PC-9 (cell line): ENCODE measurements at regions not wholly inside any gene's neighbourhood (a gene's known extent, or its start where the extent isn't known, plus 50 kb on each side); places are given as distances from the start of the nearest gene placed in this dataset.

ENCODE experiments used
- BruUV-seq: library from RNA; stranded (reverse); fragments of 400-500 nt; replicated peaks from 2 replicates; lab custom pipeline; 2021; lab: Mats Ljungman, UMichigan
- CTCF ChIA-PET: fragments of 300-600 bp; sonication (Branson Sonifier 250); formaldehyde crosslinking; loops from one replicate; lab custom pipeline; 2022; ENCODE audit warnings: antibody characterized with exemption; lab: Charles Lee
- POLR2A ChIA-PET: fragments of 300-600 bp; sonication (Branson Sonifier 250); formaldehyde crosslinking; loops from one replicate; lab custom pipeline; 2022; ENCODE audit warnings: antibody characterized with exemption; ENCODE audit not compliant: unreplicated experiment; lab: Charles Lee
- DNase-seq, 2 experiments: peaks; one replicate each; pipeline versions ENCODE4 v3.0.0 to v3.0.0-alpha.2; 2015 to 2022; ENCODE audit warnings: mixed read lengths in 1 of 2
- H2AFZ ChIP-seq: fragments of 200-600 bp; sonication (generic); 2 replicates; pipeline ENCODE4 v1.8.1; 2017; ENCODE audit warnings: antibody characterized with exemption
- H3F3A ChIP-seq: fragments of 200-600 bp; sonication (generic); 2 replicates; pipeline ENCODE4 v1.8.1; 2017; ENCODE audit warnings: antibody characterized with exemption, mild to moderate bottlenecking, low read depth; ENCODE audit not compliant: insufficient read depth
- H3K27ac ChIP-seq: fragments of 200-600 bp; sonication (generic); 2 replicates; pipeline ENCODE4 v1.6.1; 2016; ENCODE audit warnings: mixed run types
- H3K27me3 ChIP-seq: fragments of 200-600 bp; sonication (generic); 2 replicates; pipeline ENCODE4 v1.6.1; 2016; ENCODE audit warnings: low read depth, mixed run types; ENCODE audit not compliant: insufficient read depth
- H3K36me3 ChIP-seq: fragments of 200-600 bp; sonication (generic); 2 replicates; pipeline ENCODE4 v1.6.1; 2016; ENCODE audit warnings: low read depth, mixed run types
- H3K4me1 ChIP-seq: fragments of 200-600 bp; sonication (generic); replicated peaks from 2 replicates; pipeline ENCODE4 v1.6.1; 2016; ENCODE audit warnings: mixed run types; ENCODE audit not compliant: insufficient read depth
- H3K4me2 ChIP-seq: fragments of 200-600 bp; sonication (generic); 2 replicates; pipeline ENCODE4 v1.6.1; 2017; ENCODE audit warnings: mixed run types
- H3K4me3 ChIP-seq: fragments of 200-600 bp; sonication (generic); 2 replicates; pipeline ENCODE4 v1.6.1; 2016; ENCODE audit warnings: mixed run types
- H3K79me2 ChIP-seq: fragments of 200-600 bp; sonication (generic); 2 replicates; pipeline ENCODE4 v1.6.1; 2017; ENCODE audit warnings: low read depth, mixed run types
- H3K9me2 ChIP-seq: fragments of 200-600 bp; sonication (generic); 2 replicates; pipeline ENCODE4 v1.8.1; 2017; ENCODE audit warnings: mild to moderate bottlenecking; ENCODE audit not compliant: insufficient read depth
- H3K9me3 ChIP-seq: fragments of 200-600 bp; sonication (generic); 2 replicates; pipeline ENCODE4 v1.8.1; 2016; ENCODE audit warnings: low read depth; ENCODE audit not compliant: insufficient read depth
- H4K20me1 ChIP-seq: fragments of 200-600 bp; sonication (generic); 2 replicates; pipeline ENCODE4 v1.8.1; 2017; ENCODE audit not compliant: insufficient read depth
- CTCF ChIP-seq: fragments of 200-600 bp; sonication (generic); conservative IDR thresholded peaks from 2 replicates; pipeline ENCODE4 v1.6.1; 2017; ENCODE audit warnings: mixed run types, antibody characterized with exemption, mild to moderate bottlenecking, moderate library complexity
- EZH2 ChIP-seq: fragments of 200-600 bp; sonication (generic); IDR thresholded peaks from 2 replicates; pipeline ENCODE4 v1.8.0; 2017; ENCODE audit warnings: antibody characterized with exemption, low read depth
- intact Hi-C: fragments of 100-400 bp; cut with micrococcal nuclease; formaldehyde crosslinking; loops from one replicate; pipeline ENCODE4 v1.10.0; 2022; ENCODE audit not compliant: unreplicated experiment

- H2AFZ ChIP-seq: no peak overlapping the region
- no peaks in the 10 kb centered on the region for H3K9me2 ChIP-seq
- H3K79me2 ChIP-seq: no peaks in the 10 kb centered on the region
- no peaks in the 10 kb centered on the region for H3K36me3 ChIP-seq
- H3K27me3 ChIP-seq: peaks cover 89% of the 10 kb centered on the region
- DNase-seq: no peak
- no peak overlapping the region for H3K4me3 ChIP-seq
- CTCF ChIA-PET: no interaction called here
- intact Hi-C loops: no loop called here
- H4K20me1 ChIP-seq: no peaks in the 10 kb centered on the region
- TF ChIP-seq EZH2 (no peak), CTCF (no peak)
- H3K27ac ChIP-seq: no peak overlapping the region
- POLR2A ChIA-PET: no interaction called here
- no peaks in the 10 kb centered on the region for H3K9me3 ChIP-seq
- H3F3A ChIP-seq: no peaks in the 10 kb centered on the region
- H3K4me1 ChIP-seq: no peaks in the 10 kb centered on the region
- H3K4me2 ChIP-seq: no peak overlapping the region
- no TSS peak for BruUV-seq
Observed at GRCh38 chr22:48641906-48642475, 1185.7 kb downstream of the BRD1 start.

GRCh38 chr22:48640890-48641841 is 1186.5 kb downstream of the BRD1 start:
- H3K27me3 ChIP-seq: peaks cover 89% of the 10 kb centered on the region
- no peaks in the 10 kb centered on the region for H3F3A ChIP-seq
- TF ChIP-seq EZH2: no peak
- TF ChIP-seq CTCF: no peak
- no peak for DNase-seq
- no peaks in the 10 kb centered on the region for H3K79me2 ChIP-seq
- no peak overlapping the region for H3K4me3 ChIP-seq
- H3K9me2 ChIP-seq: no peaks in the 10 kb centered on the region
- H3K27ac ChIP-seq: no peak overlapping the region
- no peaks in the 10 kb centered on the region for H4K20me1 ChIP-seq
- no peaks in the 10 kb centered on the region for H3K9me3 ChIP-seq
- H3K4me1 ChIP-seq: no peaks in the 10 kb centered on the region
- ChIA-PET POLR2A (no interaction called here), CTCF (no interaction called here)
- no peak overlapping the region for H3K4me2 ChIP-seq
- no peak overlapping the region for H2AFZ ChIP-seq
- no TSS peak for BruUV-seq
- H3K36me3 ChIP-seq: no peaks in the 10 kb centered on the region
- intact Hi-C loops: no loop called here

- no peaks in the 10 kb centered on the region for H3K9me3 ChIP-seq
- no peak overlapping the region for H2AFZ ChIP-seq
- POLR2A ChIA-PET: no interaction called here
- no peaks in the 10 kb centered on the region for H3K36me3 ChIP-seq
- no peak overlapping the region for H3K4me3 ChIP-seq
- CTCF ChIA-PET: no interaction called here
- TF ChIP-seq CTCF (no peak), EZH2 (no peak)
- H3K9me2 ChIP-seq: no peaks in the 10 kb centered on the region
- no peaks in the 10 kb centered on the region for H3K4me1 ChIP-seq
- H4K20me1 ChIP-seq: no peaks in the 10 kb centered on the region
- H3K27ac ChIP-seq: no peak overlapping the region
- peaks cover 89% of the 10 kb centered on the region for H3K27me3 ChIP-seq
- DNase-seq: no peak
- BruUV-seq: no TSS peak
- no peaks in the 10 kb centered on the region for H3F3A ChIP-seq
- H3K79me2 ChIP-seq: no peaks in the 10 kb centered on the region
- intact Hi-C loops: no loop called here
- no peak overlapping the region for H3K4me2 ChIP-seq
Observed at GRCh38 chr22:48639896-48640748, 1187.6 kb downstream of the BRD1 start.
